ENCODE measurements at regions not wholly inside any gene's neighbourhood (a gene's known extent, or its start where the extent isn't known, plus 50 kb on each side); places are given as distances from the start of the nearest gene placed in this dataset.
"Not testable (repeated sequence)": the region's sequence is repeated elsewhere in the genome, so short reads cannot be mapped to it uniquely, and the experiment has no call there.

GRCh38 chr7:113600428-113600827 is 318.4 kb downstream of the PPP1R3A start:
- not testable (repeated sequence) for DNase-seq (ENCODE audit: low spot score)

DNA sequence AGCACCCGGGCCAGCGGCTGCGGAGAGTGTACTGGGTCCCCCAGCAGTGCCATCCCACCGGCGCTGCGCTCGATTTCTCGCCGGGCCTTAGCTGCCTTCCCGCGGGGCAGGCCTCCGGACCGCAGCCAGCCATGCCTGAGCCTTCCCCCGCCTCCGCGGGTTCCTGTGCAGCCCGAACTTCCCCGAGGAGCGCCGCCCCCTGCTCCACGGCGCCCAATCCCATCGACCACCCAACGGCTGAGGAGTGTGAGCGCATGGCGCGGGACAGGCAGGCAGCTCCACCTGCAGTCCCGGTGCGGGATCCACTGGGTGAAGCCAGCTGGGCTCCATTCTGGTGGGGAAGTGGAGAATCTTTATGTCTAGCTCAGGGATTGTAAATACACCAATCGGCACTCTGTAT is 325.4 kb downstream of the PPP1R3A start:
- not testable (repeated sequence) for DNase-seq (ENCODE audit: low spot score)

GRCh38 chr7:113592924-113593323 is 325.9 kb downstream of the PPP1R3A start:
- DNase-seq (ENCODE audit: low spot score), result not testable (repeated sequence)

- DNase-seq (ENCODE audit: low spot score), result no peak
These were observed 336.3 kb downstream of the PPP1R3A start for GRCh38 chr7:113582471-113582870.

DNA sequence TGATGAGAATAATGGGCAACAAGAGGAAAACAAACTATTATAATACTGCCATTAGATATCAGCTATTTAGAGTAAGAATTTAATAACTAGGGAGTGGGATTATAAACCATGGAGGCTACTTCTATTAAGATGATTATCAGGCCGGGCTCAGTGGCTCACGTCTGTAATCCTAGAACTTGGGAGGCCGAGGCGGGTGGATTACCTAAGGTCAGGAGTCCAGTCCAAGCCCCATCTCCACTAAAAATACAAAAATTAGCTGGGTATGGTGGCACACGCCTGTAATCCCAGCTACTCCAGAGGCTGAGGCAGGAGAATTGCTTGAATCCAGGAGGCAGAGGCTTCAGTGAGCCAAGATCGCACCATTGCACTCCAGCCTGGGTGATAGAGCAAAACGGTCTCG is 355.6 kb downstream of the PPP1R3A start:
- DNase-seq (ENCODE audit: low spot score), result not testable (repeated sequence)

DNA sequence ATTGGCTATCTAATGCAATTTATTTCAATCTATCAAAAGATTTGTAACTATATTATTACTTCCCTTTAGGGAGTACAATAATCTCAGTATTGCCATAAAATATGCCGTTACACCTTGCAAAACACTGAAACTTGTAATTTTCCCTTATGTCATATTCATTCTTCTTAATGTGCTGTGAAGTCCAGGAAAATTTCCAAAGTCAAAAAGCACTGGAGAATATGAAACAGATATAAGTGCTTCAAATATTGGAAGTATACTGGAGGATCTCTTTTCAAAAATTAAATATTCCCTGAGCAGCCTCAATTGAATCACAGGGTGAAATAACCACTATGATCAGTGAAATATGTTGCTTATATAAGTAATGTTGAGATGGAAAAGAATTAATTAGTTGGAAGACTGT is 356.0 kb downstream of the PPP1R3A start:
- DNase-seq (ENCODE audit: low spot score), result no peak

GRCh38 chr7:113562242-113562641 is 356.6 kb downstream of the PPP1R3A start:
- DNase-seq (ENCODE audit: low spot score), result no peak

GRCh38 chr7:113561446-113561845 is 357.4 kb downstream of the PPP1R3A start:
- DNase-seq (ENCODE audit: low spot score), result no peak

DNA sequence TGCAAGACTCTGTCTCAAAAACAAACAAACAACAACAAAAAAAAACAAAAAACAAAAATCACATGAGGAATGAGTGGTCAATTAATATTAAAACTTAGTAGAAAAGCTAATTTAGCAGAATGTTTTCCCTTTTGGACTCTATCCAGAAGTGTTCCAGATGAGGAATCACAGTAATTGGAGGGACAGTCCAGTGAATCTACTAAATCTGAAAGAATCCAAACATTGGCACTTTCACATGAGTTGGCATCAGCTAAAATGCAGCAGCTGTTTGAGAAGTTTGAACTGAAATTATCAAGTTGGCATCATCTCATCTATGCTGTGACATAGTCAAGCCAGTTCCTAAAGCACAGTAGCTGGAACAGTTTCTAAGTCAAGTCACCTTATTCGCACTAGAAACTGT is 367.8 kb downstream of the PPP1R3A start:
- DNase-seq (ENCODE audit: low spot score), result no peak

DNA sequence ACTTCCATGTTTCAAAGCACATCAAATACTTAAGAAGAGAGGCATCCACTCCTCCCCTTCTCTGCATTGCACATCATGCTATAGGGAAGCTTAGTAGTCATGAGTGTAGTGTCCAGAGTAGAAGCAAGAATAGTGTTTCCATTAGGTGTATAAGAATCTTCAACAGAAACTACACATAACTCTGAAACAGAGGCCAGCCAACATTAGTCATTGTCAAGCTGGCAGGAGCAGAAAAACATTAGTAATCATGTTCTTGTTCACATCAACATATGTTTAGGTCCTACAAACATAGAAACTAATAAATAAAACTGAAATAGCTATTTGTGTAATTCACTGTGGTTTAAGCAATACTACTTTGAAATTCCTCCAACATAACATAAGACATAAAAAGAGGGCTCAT is 370.2 kb downstream of the PPP1R3A start:
- DNase-seq (ENCODE audit: low spot score), result no peak

DNA sequence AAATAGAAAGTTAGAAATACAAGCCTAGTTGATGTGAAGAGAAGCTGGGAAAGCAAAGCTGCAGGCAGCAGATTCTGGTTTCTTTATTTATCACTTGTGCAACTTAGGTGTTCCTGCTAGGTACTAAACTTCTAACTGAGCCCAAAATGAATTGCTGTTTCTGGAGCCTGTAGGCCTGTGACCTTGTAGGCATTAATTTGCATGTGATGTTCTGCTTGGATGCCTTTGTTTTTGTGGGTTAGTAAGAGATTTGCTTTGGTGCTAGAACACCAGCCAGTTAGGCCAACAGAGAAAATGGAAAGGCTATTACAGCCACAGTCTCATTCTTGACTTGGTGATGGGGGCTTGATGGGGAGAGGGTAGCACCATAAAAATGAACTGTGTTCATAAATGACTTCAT is 370.7 kb downstream of the PPP1R3A start:
- DNase-seq (ENCODE audit: low spot score), result no peak

DNA sequence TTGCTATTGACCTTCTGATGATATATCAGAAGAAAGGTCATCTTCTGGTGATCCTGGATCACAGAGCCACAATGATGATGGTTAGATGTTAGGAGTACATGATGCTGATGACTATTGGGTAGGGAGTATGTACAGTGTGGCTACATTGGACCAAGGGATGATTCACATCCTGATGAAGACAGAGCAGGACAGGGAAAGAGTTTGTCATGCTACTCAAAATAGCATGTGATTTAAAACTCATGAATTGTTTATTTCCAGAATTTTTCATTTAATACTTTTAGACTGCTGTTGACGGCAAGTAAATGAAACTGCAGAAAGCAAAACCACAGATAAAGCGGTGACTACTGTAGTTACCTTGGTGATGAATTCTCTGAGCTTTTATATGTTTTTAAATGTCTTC is 397.3 kb downstream of the PPP1R3A start:
- no peak for DNase-seq (ENCODE audit: low spot score)

GRCh38 chr7:113519472-113519871 is 399.3 kb downstream of the PPP1R3A start:
- no peak for DNase-seq (ENCODE audit: low spot score)

- DNase-seq (ENCODE audit: low spot score), result no peak
These were observed 386.3 kb upstream of the SMIM30 start for GRCh38 chr7:113504691-113505090.

DNA sequence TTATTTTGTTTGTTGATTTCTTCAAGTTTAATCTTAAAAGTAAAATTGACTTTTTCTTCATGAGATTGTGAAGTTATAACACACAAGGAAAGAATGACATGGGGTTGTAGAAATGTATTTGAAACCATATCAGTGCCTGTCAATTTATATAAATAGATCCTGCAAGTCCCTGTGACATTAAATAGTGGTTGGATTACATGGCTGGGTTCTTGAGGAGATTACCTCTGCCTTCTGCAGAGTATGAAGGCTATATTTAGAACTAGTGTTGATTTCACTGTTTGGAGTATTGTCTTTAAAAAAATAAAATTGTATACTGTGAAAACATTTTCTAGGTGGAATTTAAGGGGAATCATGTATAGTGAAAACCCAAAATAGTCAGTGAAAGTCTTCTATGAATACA is 385.8 kb upstream of the SMIM30 start:
- no peak for DNase-seq (ENCODE audit: low spot score)

DNA sequence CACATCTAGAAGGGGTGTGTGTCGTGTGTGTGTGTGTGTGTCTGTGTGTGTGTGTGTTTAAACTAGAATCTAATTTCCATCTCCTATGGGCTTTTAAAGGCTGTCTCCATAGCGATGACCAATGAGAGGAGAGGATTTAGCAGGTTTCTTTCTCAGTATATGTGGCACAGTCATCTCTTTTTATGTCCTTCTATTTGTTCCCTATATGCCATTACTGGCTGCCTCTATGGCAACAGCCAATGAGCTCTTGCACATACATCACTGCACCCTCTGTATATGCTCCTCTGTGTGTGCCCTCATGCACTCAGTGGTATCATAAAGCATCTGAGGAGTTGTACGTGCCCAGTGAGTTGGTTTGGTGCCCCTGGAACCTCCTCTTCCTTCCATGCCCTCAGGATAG is 378.2 kb upstream of the SMIM30 start:
- not testable (repeated sequence) for DNase-seq (ENCODE audit: low spot score)

DNA sequence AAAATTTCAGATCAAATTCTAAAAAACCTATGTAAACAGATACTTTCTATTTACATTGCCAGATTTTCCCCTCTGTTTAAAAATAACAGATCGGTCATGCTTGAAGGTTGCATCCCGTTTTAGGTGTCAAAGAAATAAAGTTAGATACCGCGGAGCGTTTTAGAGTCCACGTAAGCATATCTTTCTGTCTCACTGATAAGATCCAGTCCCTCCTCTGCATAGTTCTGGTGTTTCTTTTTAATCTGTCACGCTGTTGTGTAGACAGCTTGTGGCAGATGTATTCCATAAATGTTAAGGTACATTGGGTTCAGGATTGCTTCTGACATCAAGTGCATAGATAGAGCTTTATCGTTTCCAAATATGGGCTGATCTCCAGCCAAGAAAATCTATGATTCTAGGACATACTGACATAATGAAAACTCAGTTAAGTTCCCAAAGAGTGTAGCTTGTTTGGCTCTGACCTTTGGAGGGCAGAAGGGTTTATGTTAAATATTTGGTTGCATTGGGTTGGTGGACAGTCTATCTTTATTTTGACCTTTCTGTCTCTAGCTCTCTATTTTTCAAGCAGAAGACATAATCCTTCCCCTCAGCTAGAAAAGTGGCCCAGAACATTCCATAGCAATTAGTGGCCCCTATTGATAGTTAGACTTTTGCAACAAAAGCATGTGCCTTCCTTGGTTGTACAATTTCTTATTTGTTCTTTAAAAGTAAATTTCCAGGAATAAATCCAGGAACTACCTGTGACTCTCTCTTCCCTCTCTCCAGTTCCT is 376.6 kb upstream of the SMIM30 start:
- not testable (repeated sequence) for DNase-seq (ENCODE audit: low spot score)

DNA sequence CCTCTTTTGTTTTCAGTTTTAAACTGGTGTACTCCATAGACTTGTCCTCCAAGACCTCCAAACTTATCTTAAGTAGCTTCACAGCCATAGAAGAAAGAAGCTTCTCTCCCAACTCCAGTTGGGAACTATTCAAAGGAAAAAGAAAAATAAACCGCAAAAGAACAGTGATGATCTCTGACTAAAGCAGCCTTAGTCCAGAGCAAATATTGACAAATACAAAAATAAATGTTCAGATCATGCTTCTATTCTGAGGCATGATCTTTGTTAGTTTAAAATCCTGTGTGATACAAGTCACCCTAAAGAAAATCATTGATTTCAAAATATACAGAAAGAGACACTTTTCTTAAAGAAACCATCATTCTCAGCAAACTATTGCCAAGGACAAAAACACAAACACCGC is 373.0 kb upstream of the SMIM30 start:
- no peak for DNase-seq (ENCODE audit: low spot score)

GRCh38 chr7:113487925-113488731 is 369.8 kb upstream of the SMIM30 start:
- no peak for DNase-seq (ENCODE audit: low spot score)

DNA sequence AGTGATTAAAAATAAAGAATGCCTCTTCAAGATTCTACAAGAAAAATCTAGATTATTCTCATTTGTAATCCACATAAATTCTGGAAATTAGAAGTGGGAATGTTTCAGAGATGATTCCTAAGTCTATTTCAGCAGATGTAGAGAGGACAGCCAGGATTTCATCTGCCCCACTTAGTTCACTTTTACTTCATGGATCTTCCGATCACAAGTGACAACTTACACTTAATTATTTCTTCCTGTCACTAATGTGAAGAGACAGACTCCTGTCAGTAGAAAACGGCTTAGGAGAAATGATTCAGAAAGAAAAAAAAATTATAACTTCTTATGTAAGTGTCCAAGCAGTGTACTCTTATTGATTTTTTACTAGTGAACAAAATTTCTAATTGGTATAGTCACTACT is 368.2 kb upstream of the SMIM30 start:
- DNase-seq (ENCODE audit: low spot score), result no peak

- DNase-seq (ENCODE audit: low spot score), result no peak
These were observed 365.3 kb upstream of the SMIM30 start for GRCh38 chr7:113483657-113484056.

- DNase-seq (ENCODE audit: low spot score), result no peak
These were observed 362.2 kb upstream of the SMIM30 start for GRCh38 chr7:113480537-113480936.

- DNase-seq (ENCODE audit: low spot score), result no peak
These were observed 345.9 kb upstream of the SMIM30 start for GRCh38 chr7:113464096-113464855.
